Caco-2 (cell line): ENCODE measurements at regions not wholly inside any gene's neighbourhood (a gene's known extent, or its start where the extent isn't known, plus 50 kb on each side); places are given as distances from the start of the nearest gene placed in this dataset.

Experiments
- BruUV-seq: library from RNA; stranded (reverse); fragments of 400-500 nt; replicated peaks from 2 replicates; lab custom pipeline; 2021; lab: Mats Ljungman, UMichigan
- CTCF ChIA-PET: fragments of 300-600 bp; sonication (Branson Sonifier 250); formaldehyde crosslinking; loops from one replicate; lab custom pipeline; 2022; ENCODE audit warnings: antibody characterized with exemption; lab: Charles Lee
- POLR2A ChIA-PET: fragments of 300-600 bp; sonication (Branson Sonifier 250); formaldehyde crosslinking; loops from one replicate; lab custom pipeline; 2022; ENCODE audit warnings: antibody characterized with exemption; lab: Charles Lee
- DNase-seq, 2 experiments: peaks; one replicate each; pipeline versions ENCODE4 v3.0.0 to v3.0.0-alpha.2; 2020 to 2022
- H3K27me3 ChIP-seq: replicated peaks from 2 replicates; pipeline ENCODE4 v1.6.0; 2011; ENCODE audit warnings: low read length; ENCODE audit not compliant: control insufficient read depth, insufficient read depth
- H3K36me3 ChIP-seq: 2 replicates; pipeline ENCODE4 v1.5.1; 2011; ENCODE audit warnings: low read length; ENCODE audit not compliant: control insufficient read depth, insufficient read depth
- H3K4me1 ChIP-seq: fragments of 250-450 bp; sonication (Bioruptor Pico); 2 replicates; pipeline ENCODE4 v1.5.1; 2020; ENCODE audit warnings: mild to moderate bottlenecking
- H3K4me3 ChIP-seq: 2 replicates; pipeline ENCODE4 v1.5.1; 2011; ENCODE audit warnings: low read depth, mild to moderate bottlenecking, control low read depth, low read length
- H3K9me3 ChIP-seq: fragments of 250-450 bp; sonication (Bioruptor Pico); 2 replicates; pipeline ENCODE4 v1.5.1; 2020; ENCODE audit warnings: mild to moderate bottlenecking, moderate library complexity
- H3K27ac Mint-ChIP-seq: one replicate; pipeline ENCODE4 v1.8.0; 2022; ENCODE audit warnings: mixed read lengths; ENCODE audit not compliant: unreplicated experiment
- H3K27me3 Mint-ChIP-seq: one replicate; pipeline ENCODE4 v1.8.0; 2022; ENCODE audit warnings: mixed read lengths; ENCODE audit not compliant: insufficient read depth, unreplicated experiment
- H3K36me3 Mint-ChIP-seq: one replicate; pipeline ENCODE4 v1.8.0; 2022; ENCODE audit warnings: mild to moderate bottlenecking, mixed read lengths; ENCODE audit not compliant: insufficient read depth, unreplicated experiment
- H3K4me1 Mint-ChIP-seq: one replicate; pipeline ENCODE4 v1.8.0; 2022; ENCODE audit warnings: low read depth, mixed read lengths; ENCODE audit not compliant: unreplicated experiment
- H3K4me3 Mint-ChIP-seq: one replicate; pipeline ENCODE4 v1.8.0; 2022; ENCODE audit warnings: mild to moderate bottlenecking, moderate library complexity, mixed read lengths; ENCODE audit not compliant: unreplicated experiment
- H3K9me3 Mint-ChIP-seq: one replicate; pipeline ENCODE4 v1.8.0; 2022; ENCODE audit warnings: mixed read lengths; ENCODE audit not compliant: unreplicated experiment
- CTCF ChIP-seq, 2 experiments: fragments of 200-600 bp in 1 of 2; IDR thresholded peaks; 1 replicate in 1 of 2; 2 replicates in 1 of 2; pipeline versions ENCODE4 v1.5.1 to v1.8.0; 2011 to 2022; ENCODE audit warnings: antibody characterized with exemption in 1 of 2, control low read depth in 1 of 2, inconsistent platforms in 1 of 2, low read depth in 1 of 2, low read length in 1 of 2, mild to moderate bottlenecking in 1 of 2, moderate library complexity in 1 of 2; ENCODE audit not compliant: insufficient read depth in 1 of 2, severe bottlenecking in 1 of 2, unreplicated experiment in 1 of 2
- intact Hi-C: fragments of 100-400 bp; cut with micrococcal nuclease; formaldehyde crosslinking; loops from one replicate; pipeline ENCODE4 v1.10.0; 2022; ENCODE audit not compliant: unreplicated experiment

GRCh38 chr6:113031591-113032238 lies 684.6 kb downstream of the RFPL4B start:
- Histone ChIP-seq H3K27me3 (no peaks in the 10 kb centered on the region), H3K9me3 (no peaks in the 10 kb centered on the region; the same call in 1 of the 2 replicates), H3K4me3 (no peak overlapping the region), H3K36me3 (no peaks in the 10 kb centered on the region), H3K4me1 (no peaks in the 10 kb centered on the region)
- POLR2A ChIA-PET = no interaction called here
- Mint-ChIP-seq H3K4me1 (no peaks in the 10 kb centered on the region), H3K9me3 (no peaks in the 10 kb centered on the region), H3K36me3 (no peaks in the 10 kb centered on the region), H3K4me3 (no peak overlapping the region), H3K27me3 (peaks cover 11% of the 10 kb centered on the region), H3K27ac (no peak overlapping the region)
- BruUV-seq = no TSS peak
- intact Hi-C loops = no loop called here
- CTCF ChIA-PET = no interaction called here
- TF ChIP-seq CTCF (IDR thresholded peaks at IDR 0.05; ENCODE audit: insufficient read depth in 1 of 2, low read depth in 1 of 2, low read length in 1 of 2, severe bottlenecking in 1 of 2, unreplicated experiment in 1 of 2) = no peak
- no peak for DNase-seq

GRCh38 chr6:113039005-113039404 lies 691.9 kb downstream of the RFPL4B start:
- no peaks in the 10 kb centered on the region for H3K9me3 ChIP-seq
- no peak for TF ChIP-seq CTCF (IDR thresholded peaks at IDR 0.05; ENCODE audit: insufficient read depth in 1 of 2, low read depth in 1 of 2, low read length in 1 of 2, severe bottlenecking in 1 of 2, unreplicated experiment in 1 of 2)
- H3K4me3 ChIP-seq = no peak overlapping the region
- no peaks in the 10 kb centered on the region for H3K27me3 ChIP-seq
- no TSS peak for BruUV-seq
- ChIA-PET POLR2A (no interaction called here), CTCF (interaction anchor here (1.0 kb wide), 1 partner anchor 840 kb away, joined by 4 read pairs; no protein-coding TSS in a partner anchor)
- no peaks in the 10 kb centered on the region for H3K36me3 ChIP-seq
- no peak overlapping the region for H3K4me3 Mint-ChIP-seq
- no peak overlapping the region for H3K27ac Mint-ChIP-seq
- peaks cover 4% of the 10 kb centered on the region for H3K27me3 Mint-ChIP-seq
- H3K4me1 ChIP-seq = no peaks in the 10 kb centered on the region
- no peak for DNase-seq
- intact Hi-C loops = no loop called here
- H3K9me3 Mint-ChIP-seq = no peaks in the 10 kb centered on the region
- H3K36me3 Mint-ChIP-seq = no peaks in the 10 kb centered on the region
- H3K4me1 Mint-ChIP-seq = no peaks in the 10 kb centered on the region

GRCh38 chr6:113047148-113047547 lies 700.0 kb downstream of the RFPL4B start:
- H3K4me1 ChIP-seq = no peaks in the 10 kb centered on the region
- ChIA-PET CTCF (no interaction called here), POLR2A (no interaction called here)
- Mint-ChIP-seq H3K4me3 (no peak overlapping the region), H3K27me3 (peaks cover 4% of the 10 kb centered on the region), H3K9me3 (no peaks in the 10 kb centered on the region), H3K4me1 (peaks cover 7% of the 10 kb centered on the region), H3K36me3 (no peaks in the 10 kb centered on the region), H3K27ac (no peak overlapping the region)
- intact Hi-C loops = no loop called here
- TF ChIP-seq CTCF (IDR thresholded peaks at IDR 0.05; ENCODE audit: insufficient read depth in 1 of 2, low read depth in 1 of 2, low read length in 1 of 2, severe bottlenecking in 1 of 2, unreplicated experiment in 1 of 2) = no peak
- H3K9me3 ChIP-seq = no peaks in the 10 kb centered on the region
- no TSS peak for BruUV-seq
- H3K36me3 ChIP-seq = no peaks in the 10 kb centered on the region
- DNase-seq = no peak
- H3K4me3 ChIP-seq = no peak overlapping the region
- H3K27me3 ChIP-seq = no peaks in the 10 kb centered on the region
